ENCODE measurements at regions not wholly inside any gene's neighbourhood (a gene's known extent, or its start where the extent isn't known, plus 50 kb on each side); places are given as distances from the start of the nearest gene placed in this dataset.

DNA sequence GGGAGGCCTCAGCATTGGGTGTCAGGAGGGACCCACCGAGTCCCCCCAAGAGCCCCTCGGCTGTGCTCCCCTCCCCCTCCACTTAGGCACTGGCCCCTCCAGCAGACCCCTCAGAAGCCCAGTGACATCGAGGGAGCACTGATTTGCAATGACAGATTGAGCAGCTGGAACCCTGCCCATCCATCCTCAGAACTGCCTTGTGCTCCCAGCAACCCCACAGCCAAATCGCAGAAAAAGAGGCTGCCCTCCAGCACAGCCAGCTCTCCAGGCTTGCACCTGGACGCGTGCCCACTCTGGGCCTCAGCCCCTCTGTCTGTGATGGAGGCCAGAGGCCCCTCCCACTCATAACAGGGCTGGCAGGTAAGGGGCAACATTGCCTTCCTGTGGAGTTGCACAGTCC lies 123.2 kb upstream of the VSTM2B start:
- no peak overlapping the region for H3K27ac ChIP-seq
- DNase-seq (ENCODE audit: low read depth in 1 of 2, low spot score in 1 of 2): no peak
- H3K36me3 ChIP-seq: no peaks in the 10 kb centered on the region
- peaks cover 4% of the 10 kb centered on the region for H3K4me1 ChIP-seq (ENCODE audit: low read depth)
- no peaks in the 10 kb centered on the region for H3K27me3 ChIP-seq
- no peaks in the 10 kb centered on the region for H3K9me3 ChIP-seq (ENCODE audit: low read depth)
- H3K4me3 ChIP-seq: no peak overlapping the region
- TF ChIP-seq, protein P1, sequence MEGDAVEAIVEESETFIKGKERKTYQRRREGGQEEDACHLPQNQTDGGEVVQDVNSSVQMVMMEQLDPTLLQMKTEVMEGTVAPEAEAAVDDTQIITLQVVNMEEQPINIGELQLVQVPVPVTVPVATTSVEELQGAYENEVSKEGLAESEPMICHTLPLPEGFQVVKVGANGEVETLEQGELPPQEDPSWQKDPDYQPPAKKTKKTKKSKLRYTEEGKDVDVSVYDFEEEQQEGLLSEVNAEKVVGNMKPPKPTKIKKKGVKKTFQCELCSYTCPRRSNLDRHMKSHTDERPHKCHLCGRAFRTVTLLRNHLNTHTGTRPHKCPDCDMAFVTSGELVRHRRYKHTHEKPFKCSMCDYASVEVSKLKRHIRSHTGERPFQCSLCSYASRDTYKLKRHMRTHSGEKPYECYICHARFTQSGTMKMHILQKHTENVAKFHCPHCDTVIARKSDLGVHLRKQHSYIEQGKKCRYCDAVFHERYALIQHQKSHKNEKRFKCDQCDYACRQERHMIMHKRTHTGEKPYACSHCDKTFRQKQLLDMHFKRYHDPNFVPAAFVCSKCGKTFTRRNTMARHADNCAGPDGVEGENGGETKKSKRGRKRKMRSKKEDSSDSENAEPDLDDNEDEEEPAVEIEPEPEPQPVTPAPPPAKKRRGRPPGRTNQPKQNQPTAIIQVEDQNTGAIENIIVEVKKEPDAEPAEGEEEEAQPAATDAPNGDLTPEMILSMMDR (IDR thresholded peaks at IDR 0.05; ENCODE audit: low read depth, low read length): no peak

DNA sequence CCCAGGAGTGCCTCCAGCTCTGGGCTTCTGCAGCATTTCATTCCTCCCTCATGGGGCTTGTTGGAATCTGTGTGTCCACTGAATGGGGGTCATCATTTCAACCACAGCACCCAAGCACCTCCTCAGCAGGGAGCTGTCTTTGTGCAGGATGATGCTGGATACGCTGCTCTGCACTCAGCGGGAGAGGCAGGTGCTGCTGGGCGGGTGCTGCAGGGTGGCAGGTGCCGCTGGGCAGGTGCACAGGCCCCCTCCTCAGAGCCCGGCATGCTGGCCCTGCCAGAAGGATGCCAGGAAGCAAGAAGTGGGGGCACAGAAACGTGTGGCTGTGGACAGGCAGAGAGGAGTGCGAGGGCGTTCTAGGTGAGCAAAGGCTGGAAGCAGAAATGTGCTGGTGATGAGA lies 121.8 kb upstream of the VSTM2B start:
- peaks cover 4% of the 10 kb centered on the region for H3K4me1 ChIP-seq (ENCODE audit: low read depth)
- no peak overlapping the region for H3K27ac ChIP-seq
- no peak for DNase-seq (ENCODE audit: low read depth in 1 of 2, low spot score in 1 of 2)
- H3K36me3 ChIP-seq: no peaks in the 10 kb centered on the region
- H3K4me3 ChIP-seq: no peak overlapping the region
- TF ChIP-seq, protein P1 (IDR thresholded peaks at IDR 0.05; ENCODE audit: low read depth, low read length): no peak
- H3K27me3 ChIP-seq: no peaks in the 10 kb centered on the region
- no peaks in the 10 kb centered on the region for H3K9me3 ChIP-seq (ENCODE audit: low read depth)

DNA sequence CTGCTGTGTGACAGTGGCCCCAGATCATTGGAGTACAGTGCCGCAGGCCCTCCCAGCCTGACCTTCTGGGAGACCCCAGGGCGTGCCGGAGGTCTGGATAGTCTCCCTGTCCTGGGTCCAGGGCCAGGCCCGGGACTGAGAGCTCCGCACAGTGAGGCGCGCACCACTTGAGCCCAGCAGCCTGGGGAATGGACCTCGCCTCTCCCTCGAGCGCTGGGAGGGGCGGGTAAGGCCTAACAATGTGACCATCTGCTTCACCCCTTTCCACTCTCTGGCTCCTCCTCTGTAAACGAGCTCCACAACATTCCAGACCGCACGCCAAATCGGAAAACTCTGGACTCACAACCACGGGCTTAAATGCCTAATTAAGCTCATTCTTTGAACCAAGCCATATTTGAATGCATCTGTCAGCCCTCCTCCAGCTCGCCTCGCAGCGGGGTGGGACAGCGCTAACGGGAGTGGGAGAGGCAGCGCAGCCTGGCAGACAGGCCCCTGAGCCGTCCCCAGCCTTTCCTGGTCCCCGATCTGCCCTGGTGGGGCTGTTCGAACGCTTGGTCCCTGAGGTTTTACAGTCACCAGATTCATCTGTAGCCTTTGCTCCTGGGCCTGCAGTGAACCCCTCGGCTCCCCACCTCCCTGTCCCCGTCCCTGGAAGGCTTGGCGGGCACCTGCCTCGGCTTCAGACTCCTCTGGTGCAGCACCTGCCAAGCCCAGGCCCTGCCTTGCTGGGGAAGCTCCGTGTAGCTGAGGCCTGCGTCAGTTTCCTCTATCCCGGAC lies 120.7 kb upstream of the VSTM2B start:
- peak in 1 of 2 donors; percentile 53 for DNase-seq (ENCODE audit: low read depth in 1 of 2, low spot score in 1 of 2)
- TF ChIP-seq, protein P1 (IDR thresholded peaks at IDR 0.05; ENCODE audit: low read depth, low read length): no peak
- no peak overlapping the region for H3K27ac ChIP-seq
- no peaks in the 10 kb centered on the region for H3K9me3 ChIP-seq (ENCODE audit: low read depth)
- H3K4me1 ChIP-seq (ENCODE audit: low read depth): peaks cover 4% of the 10 kb centered on the region
- H3K27me3 ChIP-seq: no peaks in the 10 kb centered on the region
- no peak overlapping the region for H3K4me3 ChIP-seq
- H3K36me3 ChIP-seq: no peaks in the 10 kb centered on the region

DNA sequence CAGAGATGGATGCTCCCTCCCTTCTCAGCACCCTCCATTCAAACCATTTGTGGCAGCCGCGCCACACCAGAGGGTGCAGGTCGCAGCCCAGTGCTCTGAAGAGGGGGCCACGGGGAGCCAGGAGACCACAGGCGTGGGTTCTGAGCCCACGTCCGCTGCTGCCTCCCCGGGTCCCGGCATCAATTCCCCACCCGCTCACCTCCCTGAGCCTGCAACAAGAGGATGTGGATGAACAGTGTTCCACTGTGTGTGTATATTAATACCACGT lies 120.1 kb upstream of the VSTM2B start:
- Histone ChIP-seq H3K36me3 (no peaks in the 10 kb centered on the region), H3K9me3 (ENCODE audit: low read depth) (no peaks in the 10 kb centered on the region), H3K4me1 (ENCODE audit: low read depth) (peaks cover 4% of the 10 kb centered on the region), H3K27ac (no peak overlapping the region), H3K27me3 (no peaks in the 10 kb centered on the region), H3K4me3 (no peak overlapping the region)
- TF ChIP-seq, protein P1 (IDR thresholded peaks at IDR 0.05; ENCODE audit: low read depth, low read length): no peak
- no peak for DNase-seq (ENCODE audit: low read depth in 1 of 2, low spot score in 1 of 2)

DNA sequence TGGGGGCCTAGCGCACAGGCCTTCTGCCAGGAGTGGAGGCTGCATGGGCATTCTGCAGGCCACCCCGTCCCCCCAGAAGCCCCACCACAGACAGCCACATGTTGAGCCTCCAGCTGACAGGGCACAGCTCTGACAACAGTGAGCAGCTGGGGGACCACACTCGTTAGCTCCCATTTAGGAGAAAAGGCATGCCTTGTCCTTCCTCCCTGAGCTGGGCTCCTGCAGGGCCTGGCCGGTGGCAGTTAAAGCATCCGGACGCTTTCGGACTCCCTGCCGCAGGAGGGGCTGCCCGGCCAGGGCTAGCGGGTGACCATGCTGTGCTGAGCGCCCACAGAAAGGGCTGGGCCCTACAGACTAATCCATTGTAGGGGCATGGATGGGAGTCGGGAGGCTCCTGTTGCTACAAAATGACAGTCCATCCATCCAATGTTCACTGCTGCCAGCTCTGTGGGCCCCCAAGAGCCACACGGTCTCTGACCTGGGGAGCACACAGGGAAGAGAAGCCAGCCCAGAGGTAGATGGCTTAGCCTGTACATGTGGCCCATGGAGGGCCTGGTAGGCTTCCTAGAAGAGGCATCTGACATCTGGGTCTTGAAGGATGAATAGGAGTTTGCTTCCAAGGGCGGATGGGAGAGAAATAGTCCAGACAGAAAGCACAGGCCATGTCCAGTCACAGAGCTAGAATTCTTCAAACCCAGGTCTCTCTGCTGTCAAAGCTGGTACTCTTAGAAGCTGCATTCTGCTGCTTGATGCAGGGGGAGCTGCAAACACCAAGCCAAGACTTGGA lies 116.5 kb upstream of the VSTM2B start:
- DNase-seq (ENCODE audit: low read depth in 1 of 2, low spot score in 1 of 2): no peak
- Histone ChIP-seq H3K4me1 (ENCODE audit: low read depth) (peaks cover 4% of the 10 kb centered on the region), H3K27me3 (no peaks in the 10 kb centered on the region), H3K9me3 (ENCODE audit: low read depth) (no peaks in the 10 kb centered on the region), H3K27ac (no peak overlapping the region), H3K4me3 (no peak overlapping the region), H3K36me3 (no peaks in the 10 kb centered on the region)
- TF ChIP-seq, protein P1 (IDR thresholded peaks at IDR 0.05; ENCODE audit: low read depth, low read length): no peak

All from cardiac muscle cell (in vitro differentiated cells and primary cell).